A172 (cell line): ENCODE measurements at regions not wholly inside any gene's neighbourhood (a gene's known extent, or its start where the extent isn't known, plus 50 kb on each side); places are given as distances from the start of the nearest gene placed in this dataset.
A peak's percentile ranks its signal among the peaks of the same experiment; 100 is the strongest.
"Not testable (repeated sequence)": the region's sequence is repeated elsewhere in the genome, so short reads cannot be mapped to it uniquely, and the experiment has no call there.

ENCODE experiments used
- DNase-seq: peaks from one replicate; pipeline ENCODE4 v3.0.0-alpha.2; 2015; ENCODE audit warnings: low spot score

DNA sequence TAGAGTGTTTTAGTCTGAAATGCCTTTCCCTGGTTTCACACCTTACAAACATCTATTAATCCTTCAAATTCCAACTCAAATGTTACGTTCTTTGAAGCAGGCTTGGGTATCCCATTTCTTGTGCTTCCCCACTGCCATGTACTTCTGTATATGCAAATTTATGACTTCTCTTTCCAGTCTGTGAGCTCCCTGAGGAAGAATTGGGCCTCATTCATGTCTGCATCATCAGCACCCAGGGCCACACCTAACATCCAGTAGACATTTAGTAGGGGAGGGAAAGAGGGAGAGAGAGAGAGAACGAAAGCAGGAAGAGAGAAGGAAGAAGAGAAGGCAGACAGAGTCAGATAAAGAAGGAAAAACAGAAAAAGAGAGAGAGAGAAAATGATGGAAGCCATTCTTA lies 53.3 kb upstream of the KY start:
- no peak for DNase-seq

DNA sequence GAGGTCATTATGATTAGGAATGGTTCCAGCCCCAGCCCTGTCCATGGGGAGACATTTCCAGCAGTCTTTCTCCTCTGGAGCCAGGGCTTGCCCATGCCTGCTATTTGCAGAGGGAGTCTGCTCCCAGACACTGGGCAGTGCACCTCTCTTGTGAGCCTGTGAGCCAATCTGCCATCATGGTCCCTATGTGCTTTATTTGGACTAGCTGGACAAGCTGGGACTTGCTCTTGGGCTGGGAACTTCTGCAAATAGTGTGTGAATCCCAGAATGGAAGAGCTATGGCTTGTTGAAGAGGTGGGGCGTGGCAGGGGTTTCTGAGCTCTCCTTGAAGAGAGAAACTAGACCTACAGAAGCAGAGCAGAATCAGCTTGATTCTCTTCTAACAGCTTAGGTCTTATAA lies 53.7 kb upstream of the KY start:
- no peak for DNase-seq

DNA sequence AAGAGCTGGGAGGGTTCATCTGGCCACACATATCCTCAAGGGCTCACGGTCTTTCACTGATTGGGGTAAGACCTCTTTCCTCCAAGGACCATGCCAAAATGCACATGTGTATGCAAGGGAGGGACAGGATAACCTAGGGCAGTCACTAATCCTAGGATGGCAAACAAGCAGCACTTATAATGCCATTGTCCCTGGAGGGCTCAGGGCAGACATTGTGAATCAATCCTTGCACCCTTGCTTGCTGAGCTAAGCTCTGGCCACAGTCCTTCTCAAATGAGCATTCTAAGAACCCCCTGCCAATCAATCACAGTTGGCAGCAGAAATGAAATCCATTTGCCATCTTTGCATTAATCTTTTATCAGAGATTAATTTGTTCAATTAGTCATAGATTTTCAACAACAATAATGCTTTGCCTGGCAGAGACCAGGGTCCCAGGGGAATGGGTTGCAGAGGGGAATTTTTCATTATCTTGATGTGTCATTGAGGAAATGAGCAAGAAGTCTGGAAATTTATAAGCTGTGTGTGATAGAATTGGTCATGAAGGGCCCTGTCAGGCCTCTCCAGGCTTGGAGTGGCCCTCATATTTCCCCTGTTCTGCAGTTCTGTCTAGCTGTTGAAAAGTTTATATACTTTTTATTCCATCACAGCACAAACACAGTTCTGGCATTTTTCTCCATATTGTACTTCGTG lies 57.2 kb upstream of the KY start:
- DNase-seq = peak; percentile 42

DNA sequence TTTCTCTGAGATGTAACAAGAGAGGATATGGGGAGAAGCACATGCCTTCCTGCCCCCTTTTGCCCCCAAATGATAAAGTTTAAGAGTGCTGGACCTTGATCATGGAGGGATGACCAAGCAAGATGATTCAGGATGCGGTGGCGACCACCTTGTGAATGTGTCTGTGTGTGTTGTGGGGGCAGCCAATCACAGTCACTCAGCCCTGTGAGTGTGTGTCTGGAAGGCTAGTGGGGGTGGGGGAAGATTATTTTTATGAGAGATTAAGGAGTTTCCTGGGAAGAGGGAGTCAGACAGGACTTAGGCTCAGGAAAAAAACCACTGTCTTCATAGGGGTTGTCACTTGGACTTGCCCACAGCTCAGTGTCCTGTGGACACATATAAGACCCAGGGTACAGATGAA lies 57.8 kb upstream of the KY start:
- DNase-seq = peak; percentile 22

DNA sequence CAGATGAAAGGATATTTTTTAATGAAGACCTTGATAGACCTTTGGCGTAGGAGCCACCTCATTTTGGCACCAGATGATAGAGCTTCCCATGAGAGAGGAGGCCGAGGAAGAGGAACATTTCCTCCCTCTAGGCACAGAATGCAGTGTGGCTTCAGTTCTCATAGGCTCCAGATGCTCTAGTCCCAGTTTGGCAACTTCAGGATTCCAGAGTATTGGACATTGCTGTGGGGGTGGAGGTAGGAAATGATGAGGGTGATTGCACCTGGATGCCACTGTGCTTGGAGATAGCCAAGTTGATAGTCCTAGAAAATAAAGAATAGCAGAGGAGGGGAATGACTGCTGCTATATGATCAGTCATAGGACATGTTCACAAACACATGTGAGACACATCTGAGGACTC lies 58.3 kb upstream of the KY start:
- DNase-seq = no peak

DNA sequence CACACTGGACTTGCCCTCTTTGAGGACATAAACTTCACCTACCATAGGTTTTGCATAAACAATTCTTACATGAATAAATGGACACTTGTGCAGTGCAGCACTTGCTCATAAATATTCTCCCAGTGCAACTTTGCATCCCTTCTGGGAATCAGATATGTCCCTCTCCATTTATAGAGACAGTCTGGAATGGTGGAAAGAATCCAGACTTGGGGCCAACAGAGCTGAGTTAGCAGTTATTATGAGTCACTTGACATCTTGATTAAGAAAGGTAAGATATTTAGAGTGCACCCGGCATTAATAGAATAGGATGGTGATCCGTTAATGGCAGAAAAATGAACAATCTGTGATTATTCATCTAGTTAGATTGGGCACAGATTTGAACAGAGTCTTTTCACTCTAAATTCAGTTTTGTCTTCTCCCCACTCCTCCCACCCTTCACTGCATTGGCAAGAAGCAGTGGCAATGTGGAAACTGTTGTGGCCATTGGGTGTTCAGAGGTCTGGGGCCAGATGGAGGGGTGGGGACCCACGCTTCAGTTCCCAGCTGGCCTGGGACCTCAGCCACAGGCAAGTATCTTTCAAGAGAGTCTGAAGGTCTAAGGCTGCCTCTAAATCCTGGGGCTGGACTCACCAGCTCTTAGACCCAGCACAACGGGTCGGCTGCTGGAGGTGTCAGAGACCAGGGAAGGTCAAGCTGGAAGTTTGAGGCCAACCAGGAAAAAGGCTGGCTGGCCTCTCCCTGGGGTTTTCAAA lies 58.9 kb upstream of the KY start:
- DNase-seq = peak; percentile 12

DNA sequence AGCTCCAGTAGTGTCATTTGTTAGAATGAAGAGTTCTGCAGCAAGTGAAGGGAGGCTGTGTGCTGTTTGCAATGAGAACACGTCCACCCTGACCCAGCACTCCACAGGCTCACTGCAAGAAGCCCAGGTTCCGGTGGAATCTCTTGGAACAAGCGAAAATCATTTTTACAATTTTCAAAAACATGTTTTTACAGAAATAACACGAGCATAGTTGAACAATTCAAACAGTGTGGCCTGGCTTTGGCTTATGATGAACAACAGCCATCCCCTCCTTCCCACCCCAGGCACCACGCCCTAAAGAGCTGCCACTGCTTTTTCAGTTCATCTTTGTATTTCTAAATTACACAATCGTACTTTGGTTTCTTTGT lies 59.5 kb upstream of the KY start:
- DNase-seq = no peak

DNA sequence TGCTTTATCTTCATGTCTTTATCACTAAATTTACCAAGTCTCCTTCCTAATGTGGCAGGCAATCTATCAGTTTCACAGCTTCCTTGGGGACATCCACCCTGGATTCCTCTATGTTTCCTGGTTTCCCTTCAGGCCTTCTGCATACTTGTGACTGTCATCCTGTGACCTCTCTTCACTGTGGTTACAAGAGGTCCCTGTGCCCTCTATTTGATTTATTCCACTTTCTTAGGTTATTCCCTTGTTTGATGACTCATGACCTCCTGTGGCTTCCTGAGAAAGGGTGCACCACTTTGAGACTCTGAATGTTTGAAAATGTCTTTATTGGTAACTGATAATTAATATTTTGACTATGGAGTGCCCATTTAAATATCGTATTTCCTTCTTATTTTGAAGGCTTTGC lies 60.5 kb upstream of the KY start:
- DNase-seq = peak; percentile 78

DNA sequence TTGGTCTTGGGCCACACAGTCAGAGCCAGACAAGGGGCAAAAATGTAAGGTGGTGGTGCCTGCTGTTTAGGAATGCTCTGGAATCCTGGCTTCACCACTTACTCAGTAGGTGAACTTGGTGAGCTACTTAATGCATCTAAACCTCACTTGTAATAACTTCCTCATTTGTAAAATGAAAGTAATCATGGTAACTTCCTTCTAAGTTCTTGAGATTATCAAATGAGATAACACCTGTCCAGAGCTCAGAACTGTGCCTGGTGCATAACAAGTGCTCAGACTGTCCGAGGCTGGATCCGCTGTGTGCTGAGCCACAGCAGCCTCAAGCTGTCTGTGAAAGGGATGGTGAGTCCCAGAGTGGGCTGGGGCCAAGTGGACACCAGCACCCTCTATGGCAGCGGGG lies 62.8 kb upstream of the KY start:
- DNase-seq = no peak

DNA sequence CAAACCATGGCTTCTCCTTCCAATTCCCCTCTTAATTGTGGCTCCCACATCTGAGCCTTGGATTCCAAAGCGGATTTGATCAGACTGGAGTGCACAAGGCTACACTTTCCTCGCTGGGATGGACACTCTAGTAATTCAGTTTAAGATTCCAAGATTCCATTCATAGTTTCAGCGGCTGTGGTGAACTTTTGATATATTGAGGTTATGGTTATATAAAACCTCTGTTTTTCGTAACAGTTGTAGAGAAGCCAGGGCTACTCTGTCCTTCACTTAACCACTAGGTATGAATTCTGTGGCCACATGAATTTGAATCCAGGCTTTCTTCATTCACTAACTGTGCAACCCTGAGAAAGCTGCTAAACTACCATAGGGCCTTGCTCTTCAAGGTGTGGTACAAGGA lies 67.9 kb upstream of the KY start:
- peak; percentile 39 for DNase-seq

DNA sequence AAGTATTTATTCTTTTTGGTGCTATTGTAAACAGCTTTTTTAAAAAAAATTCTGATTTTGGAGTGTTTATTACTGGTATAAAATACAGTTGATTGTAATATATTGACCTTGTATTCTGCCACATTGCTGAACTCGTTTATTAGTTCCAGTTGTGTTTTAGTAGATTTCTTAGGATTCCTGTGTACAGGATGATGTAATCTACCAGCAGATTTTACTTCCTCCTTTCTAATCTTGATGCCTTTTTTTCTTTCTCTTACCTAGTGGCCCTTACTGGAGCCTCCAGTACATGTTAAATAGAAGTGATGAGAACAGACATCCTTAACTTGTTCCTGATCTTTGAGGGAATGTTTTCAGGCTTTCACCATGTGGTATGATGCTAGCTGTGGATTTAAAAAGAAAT lies 70.4 kb upstream of the KY start:
- no peak for DNase-seq

DNA sequence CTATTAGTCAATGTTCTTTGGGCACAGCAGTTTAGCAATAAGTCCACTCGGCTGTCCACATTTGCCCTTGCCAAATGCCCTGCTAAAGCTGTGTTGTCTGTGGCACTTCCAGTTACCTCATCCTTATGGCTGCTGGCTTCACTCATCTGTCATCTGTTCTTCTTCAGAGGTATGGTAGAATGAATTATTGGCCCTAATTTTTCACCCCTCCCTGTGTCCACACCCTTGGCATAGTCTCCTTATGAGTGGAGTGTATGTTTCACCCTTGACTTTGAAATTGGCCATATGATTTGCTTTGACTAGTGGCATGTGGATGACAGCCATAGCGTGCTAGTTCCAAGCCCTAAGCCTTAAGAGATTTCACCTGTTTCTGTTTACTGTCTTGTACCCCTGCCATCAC lies 72.1 kb upstream of the EPHB1 start:
- DNase-seq = no peak

DNA sequence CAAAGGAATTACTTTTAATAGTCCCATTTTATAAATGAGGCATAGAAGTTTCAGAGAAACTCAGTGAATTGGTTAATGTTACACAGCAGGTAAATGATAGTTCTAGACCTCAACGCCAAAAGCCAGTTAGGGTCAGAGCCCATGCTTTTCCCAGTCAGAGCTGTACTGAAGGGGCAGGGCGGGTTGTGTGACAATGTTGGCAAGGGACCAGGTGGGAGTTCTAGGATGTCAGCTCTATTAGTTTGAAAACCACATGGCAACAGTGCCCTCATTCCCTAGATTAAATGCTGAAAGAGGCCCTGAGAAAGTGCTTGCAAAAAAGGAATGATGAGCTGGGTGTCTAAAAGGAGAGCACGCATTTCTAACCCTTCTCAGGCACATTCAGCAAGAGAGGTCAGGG lies 65.4 kb upstream of the EPHB1 start:
- no peak for DNase-seq

DNA sequence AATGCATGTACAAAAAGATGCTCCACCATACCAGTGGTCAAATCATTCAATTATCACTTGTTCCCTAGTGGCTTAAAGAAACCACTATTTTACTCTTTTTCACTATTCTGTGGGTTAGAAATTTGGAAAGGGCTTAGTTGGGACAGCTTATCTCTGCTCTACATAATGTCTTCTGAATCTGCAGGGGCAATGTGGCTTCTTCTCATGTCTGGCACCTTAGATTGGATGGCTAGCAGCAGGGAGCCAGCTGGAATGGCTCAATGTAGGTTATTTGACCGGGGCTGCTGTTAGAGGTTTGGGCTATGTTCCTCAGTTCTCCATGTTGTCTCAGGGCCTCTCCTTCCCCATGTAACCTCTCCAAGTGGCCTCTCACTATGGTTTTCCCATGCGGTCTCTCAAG lies 57.5 kb upstream of the EPHB1 start:
- no peak for DNase-seq

DNA sequence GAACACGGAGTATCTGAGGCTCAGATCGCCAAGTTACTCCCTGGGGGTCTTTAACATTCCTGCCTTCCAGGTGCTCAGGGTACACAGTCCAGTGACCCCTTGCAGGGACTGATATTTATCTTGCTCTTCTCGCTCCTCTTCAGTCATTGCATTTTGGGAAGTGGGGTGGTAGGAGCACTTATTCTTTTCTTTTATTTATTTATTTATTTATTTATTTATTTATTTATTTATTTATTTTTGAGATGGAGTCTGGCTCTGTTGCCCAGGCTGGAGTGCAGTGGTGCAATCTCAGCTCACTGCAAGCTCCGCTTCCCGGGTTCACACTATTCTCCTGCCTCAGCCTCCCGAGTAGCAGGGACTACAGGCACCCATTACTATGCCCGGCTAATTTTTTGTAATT lies 55.0 kb upstream of the EPHB1 start:
- not testable (repeated sequence) for DNase-seq

DNA sequence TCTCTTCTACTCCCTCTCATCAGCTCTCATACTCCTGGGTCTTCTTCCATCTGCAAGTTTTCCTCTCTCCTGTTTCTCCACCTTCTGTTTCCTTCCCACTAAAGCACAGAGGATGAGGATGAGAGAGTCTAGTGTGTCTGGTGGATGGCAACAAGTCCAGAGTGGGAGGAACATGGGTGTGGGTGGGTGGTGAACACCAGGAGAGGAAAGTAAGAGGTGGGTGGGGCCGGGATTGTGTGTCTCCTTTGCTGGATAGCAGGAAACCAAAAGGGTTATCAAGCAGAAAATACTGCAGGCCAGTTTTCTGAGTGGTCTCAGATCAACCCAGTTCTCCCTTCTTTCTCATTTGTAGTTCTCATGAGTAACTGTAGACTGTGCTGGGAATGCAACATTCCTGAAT lies 52.9 kb upstream of the EPHB1 start:
- DNase-seq = no peak

DNA sequence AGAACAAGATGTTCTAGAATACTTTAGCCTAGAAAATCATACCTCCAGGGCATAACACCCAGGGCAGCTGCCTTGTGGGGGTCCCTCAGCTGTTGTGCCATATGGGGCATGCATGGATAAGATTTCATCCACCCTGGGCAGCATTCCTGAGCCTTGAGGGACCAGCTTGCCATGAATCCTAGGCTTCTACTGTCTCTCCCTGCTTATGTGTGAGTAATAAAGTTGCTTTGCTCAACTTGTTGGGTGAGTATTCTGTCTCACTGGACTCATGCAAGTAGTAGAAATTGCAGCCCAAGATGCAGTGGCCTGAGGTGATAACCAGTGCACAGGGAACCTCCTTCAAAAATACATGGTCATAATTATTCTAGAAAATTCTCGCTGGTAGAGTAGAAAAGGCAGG lies 52.1 kb upstream of the EPHB1 start:
- DNase-seq = no peak
